ENCODE measurements at regions not wholly inside any gene's neighbourhood (a gene's known extent, or its start where the extent isn't known, plus 50 kb on each side); places are given as distances from the start of the nearest gene placed in this dataset.

- no peak overlapping the region for H3K4me2 ChIP-seq (ENCODE audit: low read length, poor library complexity, severe bottlenecking)
- peak overlapping the region; percentile 52 for H4K91ac ChIP-seq (ENCODE audit: low read length)
- no peaks in the 10 kb centered on the region for H3K27me3 ChIP-seq (ENCODE audit: control insufficient read depth in 1 of 2, insufficient read depth in 1 of 2, low read length in 2 of 2)
- H3K4me1 ChIP-seq (ENCODE audit: control insufficient read depth, insufficient read depth, low read depth, low read length) = peaks cover 12% of the 10 kb centered on the region
- no peak overlapping the region for H2BK120ac ChIP-seq (ENCODE audit: low read depth, low read length)
- no peaks in the 10 kb centered on the region for H3K79me1 ChIP-seq (replicated peaks; ENCODE audit: low read length, poor library complexity, severe bottlenecking)
- H2BK5ac ChIP-seq (ENCODE audit: low read depth, low read length, poor library complexity, severe bottlenecking) = no peak overlapping the region
- no peak overlapping the region for H3K14ac ChIP-seq (ENCODE audit: low read length in 2 of 2)
- no peaks in the 10 kb centered on the region for H3K9me3 ChIP-seq (ENCODE audit: control insufficient read depth, low read length)
- H3K9ac ChIP-seq (ENCODE audit: low read length) = no peak overlapping the region
- peak; percentile 51 for DNase-seq
- H3K27ac ChIP-seq (ENCODE audit: low read length, poor library complexity, severe bottlenecking) = no peak overlapping the region
- H3K23ac ChIP-seq (ENCODE audit: low read length in 2 of 2) = no peak overlapping the region
- H2AK5ac ChIP-seq (ENCODE audit: low read length, severe bottlenecking) = no peak overlapping the region
- no peak overlapping the region for H3K4me3 ChIP-seq (ENCODE audit: insufficient read depth in 1 of 2, low read depth in 1 of 2, low read length in 2 of 2)
- WGBS = 14% methylated on average over 8 of the region's 9 CpGs
- peak overlapping the region; percentile 21 for H4K8ac ChIP-seq (ENCODE audit: low read length)
- peak overlapping the region in 1 of 2 experiments; percentile 62 for H3K4ac ChIP-seq (ENCODE audit: low read depth in 1 of 2, low read length in 2 of 2)
- H3K18ac ChIP-seq (ENCODE audit: low read depth in 1 of 2, low read length in 2 of 2) = peak overlapping the region; percentile 4 to 84
- H2BK12ac ChIP-seq (ENCODE audit: low read length in 2 of 2) = peak overlapping the region in 1 of 2 experiments; percentile 90
- peak overlapping the region; percentile 86 for H2AFZ ChIP-seq (ENCODE audit: low read depth, low read length)
- no peak overlapping the region for H2BK15ac ChIP-seq (ENCODE audit: low read depth, poor library complexity, severe bottlenecking)
- no peaks in the 10 kb centered on the region for H3K36me3 ChIP-seq (ENCODE audit: control insufficient read depth in 1 of 2, insufficient read depth in 2 of 2, low read depth in 1 of 2, low read length in 2 of 2)
These were observed 116.6 kb upstream of the PELI1 start for GRCh38 chr2:64260817-64261216.

- WGBS = 45% methylated on average over 2 of the region's 3 CpGs
- H3K79me1 ChIP-seq (replicated peaks; ENCODE audit: low read length, poor library complexity, severe bottlenecking) = no peaks in the 10 kb centered on the region
- H4K91ac ChIP-seq (ENCODE audit: low read length) = no peak overlapping the region
These were observed 117.9 kb upstream of the PELI1 start for GRCh38 chr2:64262071-64262470.

GRCh38 chr2:64262816-64263215 lies 118.6 kb upstream of the PELI1 start:
- no peak overlapping the region for H3K9ac ChIP-seq (ENCODE audit: low read length)
- peak overlapping the region; percentile 2 for H2BK120ac ChIP-seq (ENCODE audit: low read depth, low read length)
- no peak overlapping the region for H4K8ac ChIP-seq (ENCODE audit: low read length)
- peak overlapping the region; percentile 75 for H3K27ac ChIP-seq (ENCODE audit: low read length, poor library complexity, severe bottlenecking)
- peak overlapping the region; percentile 45 for H2AK5ac ChIP-seq (ENCODE audit: low read length, severe bottlenecking)
- H2BK15ac ChIP-seq (ENCODE audit: low read depth, poor library complexity, severe bottlenecking) = no peak overlapping the region
- peak overlapping the region in 1 of 2 experiments; percentile 13 for H3K14ac ChIP-seq (ENCODE audit: low read length in 2 of 2)
- WGBS = 83% methylated on average over 3 of the region's 3 CpGs
- no peak overlapping the region for H2AFZ ChIP-seq (ENCODE audit: low read depth, low read length)
- no peaks in the 10 kb centered on the region for H3K9me3 ChIP-seq (ENCODE audit: control insufficient read depth, low read length)
- no peak overlapping the region for H3K23ac ChIP-seq (ENCODE audit: low read length in 2 of 2)
- H3K4me1 ChIP-seq (ENCODE audit: control insufficient read depth, insufficient read depth, low read depth, low read length) = peaks cover 14% of the 10 kb centered on the region
- H3K18ac ChIP-seq (ENCODE audit: low read depth in 1 of 2, low read length in 2 of 2) = peak overlapping the region; percentile 5 to 37
- no peak overlapping the region for H3K4me2 ChIP-seq (ENCODE audit: low read length, poor library complexity, severe bottlenecking)
- no peaks in the 10 kb centered on the region for H3K27me3 ChIP-seq (ENCODE audit: control insufficient read depth in 1 of 2, insufficient read depth in 1 of 2, low read length in 2 of 2)
- H2BK12ac ChIP-seq (ENCODE audit: low read length in 2 of 2) = peak overlapping the region; percentile 49 to 90
- H3K4me3 ChIP-seq (ENCODE audit: insufficient read depth in 1 of 2, low read depth in 1 of 2, low read length in 2 of 2) = peak overlapping the region in 1 of 2 experiments; percentile 25
- DNase-seq = no peak
- H3K79me1 ChIP-seq (replicated peaks; ENCODE audit: low read length, poor library complexity, severe bottlenecking) = no peaks in the 10 kb centered on the region
- no peak overlapping the region for H3K4ac ChIP-seq (ENCODE audit: low read depth in 1 of 2, low read length in 2 of 2)
- H2BK5ac ChIP-seq (ENCODE audit: low read depth, low read length, poor library complexity, severe bottlenecking) = no peak overlapping the region
- H3K36me3 ChIP-seq (ENCODE audit: control insufficient read depth in 1 of 2, insufficient read depth in 2 of 2, low read depth in 1 of 2, low read length in 2 of 2) = no peaks in the 10 kb centered on the region
- peak overlapping the region; percentile 66 for H4K91ac ChIP-seq (ENCODE audit: low read length)

More at GRCh38 chr2:64262071-64262470, 117.9 kb upstream of the PELI1 start:
- H3K18ac ChIP-seq (ENCODE audit: low read depth in 1 of 2, low read length in 2 of 2) = no peak overlapping the region
- H2BK15ac ChIP-seq (ENCODE audit: low read depth, poor library complexity, severe bottlenecking) = no peak overlapping the region
- H3K27me3 ChIP-seq (ENCODE audit: control insufficient read depth in 1 of 2, insufficient read depth in 1 of 2, low read length in 2 of 2) = no peaks in the 10 kb centered on the region
- H3K9me3 ChIP-seq (ENCODE audit: control insufficient read depth, low read length) = no peaks in the 10 kb centered on the region
- no peak overlapping the region for H3K14ac ChIP-seq (ENCODE audit: low read length in 2 of 2)
- no peak overlapping the region for H3K4ac ChIP-seq (ENCODE audit: low read depth in 1 of 2, low read length in 2 of 2)
- H2AK5ac ChIP-seq (ENCODE audit: low read length, severe bottlenecking) = peak overlapping the region; percentile 28
- no peak overlapping the region for H3K9ac ChIP-seq (ENCODE audit: low read length)
- peaks cover 12% of the 10 kb centered on the region for H3K4me1 ChIP-seq (ENCODE audit: control insufficient read depth, insufficient read depth, low read depth, low read length)
- no peak overlapping the region for H3K27ac ChIP-seq (ENCODE audit: low read length, poor library complexity, severe bottlenecking)
- H2BK5ac ChIP-seq (ENCODE audit: low read depth, low read length, poor library complexity, severe bottlenecking) = no peak overlapping the region
- H2BK120ac ChIP-seq (ENCODE audit: low read depth, low read length) = no peak overlapping the region
- no peaks in the 10 kb centered on the region for H3K36me3 ChIP-seq (ENCODE audit: control insufficient read depth in 1 of 2, insufficient read depth in 2 of 2, low read depth in 1 of 2, low read length in 2 of 2)
- no peak overlapping the region for H2AFZ ChIP-seq (ENCODE audit: low read depth, low read length)
- no peak overlapping the region for H3K4me3 ChIP-seq (ENCODE audit: insufficient read depth in 1 of 2, low read depth in 1 of 2, low read length in 2 of 2)
- no peak overlapping the region for H3K23ac ChIP-seq (ENCODE audit: low read length in 2 of 2)
- peak overlapping the region in 1 of 2 experiments; percentile 90 for H2BK12ac ChIP-seq (ENCODE audit: low read length in 2 of 2)
- no peak overlapping the region for H3K4me2 ChIP-seq (ENCODE audit: low read length, poor library complexity, severe bottlenecking)
- H4K8ac ChIP-seq (ENCODE audit: low read length) = no peak overlapping the region
- DNase-seq = no peak

GRCh38 chr2:64263315-64263714 lies 119.1 kb upstream of the PELI1 start:
- DNase-seq = peak; percentile 82
- 2% methylated on average over 5 of the region's 6 CpGs for whole genome bisulfite sequencing

More at GRCh38 chr2:64263315-64263714, 119.1 kb upstream of the PELI1 start:
- Histone ChIP-seq H4K8ac (ENCODE audit: low read length) (no peak overlapping the region), H3K4ac (ENCODE audit: low read depth in 1 of 2, low read length in 2 of 2) (no peak overlapping the region), H3K27me3 (ENCODE audit: control insufficient read depth in 1 of 2, insufficient read depth in 1 of 2, low read length in 2 of 2) (no peaks in the 10 kb centered on the region), H3K18ac (ENCODE audit: low read depth in 1 of 2, low read length in 2 of 2) (no peak overlapping the region), H3K14ac (ENCODE audit: low read length in 2 of 2) (no peak overlapping the region), H4K91ac (ENCODE audit: low read length) (no peak overlapping the region), H3K27ac (ENCODE audit: low read length, poor library complexity, severe bottlenecking) (peak overlapping the region; percentile 75), H2AK5ac (ENCODE audit: low read length, severe bottlenecking) (no peak overlapping the region), H2AFZ (ENCODE audit: low read depth, low read length) (no peak overlapping the region), H2BK12ac (ENCODE audit: low read length in 2 of 2) (no peak overlapping the region), H3K36me3 (ENCODE audit: control insufficient read depth in 1 of 2, insufficient read depth in 2 of 2, low read depth in 1 of 2, low read length in 2 of 2) (no peaks in the 10 kb centered on the region), H3K4me2 (ENCODE audit: low read length, poor library complexity, severe bottlenecking) (no peak overlapping the region), H2BK120ac (ENCODE audit: low read depth, low read length) (no peak overlapping the region), H3K9me3 (ENCODE audit: control insufficient read depth, low read length) (no peaks in the 10 kb centered on the region), H3K79me1 (replicated peaks; ENCODE audit: low read length, poor library complexity, severe bottlenecking) (no peaks in the 10 kb centered on the region), H2BK15ac (ENCODE audit: low read depth, poor library complexity, severe bottlenecking) (no peak overlapping the region), H2BK5ac (ENCODE audit: low read depth, low read length, poor library complexity, severe bottlenecking) (no peak overlapping the region), H3K23ac (ENCODE audit: low read length in 2 of 2) (no peak overlapping the region), H3K9ac (ENCODE audit: low read length) (no peak overlapping the region), H3K4me1 (ENCODE audit: control insufficient read depth, insufficient read depth, low read depth, low read length) (peaks cover 14% of the 10 kb centered on the region), H3K4me3 (ENCODE audit: insufficient read depth in 1 of 2, low read depth in 1 of 2, low read length in 2 of 2) (peak overlapping the region in 1 of 2 experiments; percentile 25)
